K562 (cell line): ENCODE measurements at regions not wholly inside any gene's neighbourhood (a gene's known extent, or its start where the extent isn't known, plus 50 kb on each side); places are given as distances from the start of the nearest gene placed in this dataset.
A peak's percentile ranks its signal among the peaks of the same experiment; 100 is the strongest.

Source experiments
- HDAC6 ChIP-seq: IDR thresholded peaks from 2 replicates; pipeline ENCODE4 v1.6.1; 2012; ENCODE audit warnings: low read depth, mild to moderate bottlenecking, control low read depth, inconsistent platforms, low read length, moderate library complexity
- NFE2 ChIP-seq: IDR thresholded peaks from 2 replicates; pipeline ENCODE4 v1.6.1; 2014; ENCODE audit warnings: antibody characterized with exemption, low read depth
- ZC3H11A ChIP-seq: IDR thresholded peaks from 2 replicates; pipeline ENCODE4 v1.6.1; 2012; ENCODE audit warnings: low read depth, low read length, improper control_type of control experiment
- TF ChIP-seq, protein P1 (sequence below), 2 experiments: IDR thresholded peaks in 1 of 2; conservative IDR thresholded peaks in 1 of 2; 2 replicates each; pipeline ENCODE4 v1.6.1; 2016; ENCODE audit warnings: low read depth in 2 of 2, mild to moderate bottlenecking in 1 of 2, missing compliant biosample characterization in 1 of 2, missing genetic modification characterization in 1 of 2, moderate library complexity in 1 of 2
- TF ChIP-seq, protein P2 (sequence below), 2 experiments: fragments of 450-650 bp in 1 of 2; sonication (generic) in 1 of 2; formaldehyde crosslinking in 1 of 2; IDR thresholded peaks in 1 of 2; conservative IDR thresholded peaks in 1 of 2; 2 replicates each; pipeline versions ENCODE4 v1.6.1 to v1.8.1; 2016 to 2023; ENCODE audit warnings: mild to moderate bottlenecking in 2 of 2, moderate library complexity in 2 of 2, inconsistent platforms in 1 of 2, missing genetic modification reagents in 1 of 2

DNA sequence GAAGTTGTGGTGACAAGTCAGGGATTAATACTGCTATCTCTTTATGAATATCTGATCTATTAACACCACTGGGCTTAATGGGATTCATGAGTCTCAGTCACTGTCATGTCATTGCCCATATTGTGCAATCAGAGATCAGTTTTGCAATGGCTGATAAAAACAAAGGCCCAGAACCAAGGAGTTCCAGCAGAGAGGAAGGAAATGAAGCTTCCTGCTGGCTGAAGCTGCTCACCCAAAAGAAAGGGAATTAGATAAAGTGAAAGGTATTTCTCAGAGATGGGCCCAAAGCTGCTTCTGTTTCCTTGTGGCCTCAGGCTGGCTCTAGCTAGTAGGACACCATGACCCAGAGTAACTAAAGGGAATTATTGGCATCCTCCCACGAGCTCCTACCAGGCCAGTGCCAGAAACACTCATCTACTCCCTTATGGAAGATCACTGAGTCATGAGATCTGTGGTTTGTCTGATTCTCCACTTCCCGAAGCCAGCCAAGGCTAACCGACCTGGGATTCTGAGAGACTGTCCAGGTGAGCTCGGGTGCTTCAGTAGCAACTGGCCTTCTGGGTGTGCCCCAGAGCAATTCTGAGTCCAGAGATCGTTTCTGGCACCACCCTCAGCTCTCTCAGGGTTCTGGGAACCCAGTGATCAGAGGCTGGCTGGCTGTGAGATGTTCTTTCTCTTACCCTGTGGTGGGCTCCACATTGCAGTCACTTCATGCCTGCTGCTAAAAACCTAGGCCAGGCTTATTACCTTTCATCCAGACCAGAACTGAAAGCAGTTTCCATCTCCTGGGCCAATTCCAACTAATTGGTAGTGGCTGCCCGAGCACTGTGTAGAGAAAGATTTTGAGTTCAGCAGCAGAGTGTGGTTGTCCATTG is 129.5 kb upstream of the PELI1 start (continued):
- TF ChIP-seq, protein P1, sequence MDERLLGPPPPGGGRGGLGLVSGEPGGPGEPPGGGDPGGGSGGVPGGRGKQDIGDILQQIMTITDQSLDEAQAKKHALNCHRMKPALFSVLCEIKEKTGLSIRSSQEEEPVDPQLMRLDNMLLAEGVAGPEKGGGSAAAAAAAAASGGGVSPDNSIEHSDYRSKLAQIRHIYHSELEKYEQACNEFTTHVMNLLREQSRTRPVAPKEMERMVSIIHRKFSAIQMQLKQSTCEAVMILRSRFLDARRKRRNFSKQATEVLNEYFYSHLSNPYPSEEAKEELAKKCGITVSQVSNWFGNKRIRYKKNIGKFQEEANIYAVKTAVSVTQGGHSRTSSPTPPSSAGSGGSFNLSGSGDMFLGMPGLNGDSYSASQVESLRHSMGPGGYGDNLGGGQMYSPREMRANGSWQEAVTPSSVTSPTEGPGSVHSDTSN (CRISPR knock-in tag; IDR thresholded peaks at IDR 0.05; ENCODE audit: low read depth), result no peak
- TF ChIP-seq, protein P1 (tag; conservative IDR thresholded peaks at IDR 0.05; ENCODE audit: low read depth), result peak; percentile 33; the same call in 1 of the 2 replicates
- TF ChIP-seq NFE2 (peak; percentile 28; the same call in 1 of the 2 replicates), HDAC6 (no peak), ZC3H11A (no peak)
- TF ChIP-seq, protein P2, sequence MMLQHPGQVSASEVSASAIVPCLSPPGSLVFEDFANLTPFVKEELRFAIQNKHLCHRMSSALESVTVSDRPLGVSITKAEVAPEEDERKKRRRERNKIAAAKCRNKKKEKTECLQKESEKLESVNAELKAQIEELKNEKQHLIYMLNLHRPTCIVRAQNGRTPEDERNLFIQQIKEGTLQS (IDR thresholded peaks at IDR 0.05), result peak; percentile 32; the same call in 1 of the 2 replicates
- TF ChIP-seq, protein P2 (CRISPR knock-in tag; conservative IDR thresholded peaks at IDR 0.05), result no peak
- TF ChIP-seq, all 486 proteins: peak for 17
